ENCODE measurements at regions not wholly inside any gene's neighbourhood (a gene's known extent, or its start where the extent isn't known, plus 50 kb on each side); places are given as distances from the start of the nearest gene placed in this dataset.

DNA sequence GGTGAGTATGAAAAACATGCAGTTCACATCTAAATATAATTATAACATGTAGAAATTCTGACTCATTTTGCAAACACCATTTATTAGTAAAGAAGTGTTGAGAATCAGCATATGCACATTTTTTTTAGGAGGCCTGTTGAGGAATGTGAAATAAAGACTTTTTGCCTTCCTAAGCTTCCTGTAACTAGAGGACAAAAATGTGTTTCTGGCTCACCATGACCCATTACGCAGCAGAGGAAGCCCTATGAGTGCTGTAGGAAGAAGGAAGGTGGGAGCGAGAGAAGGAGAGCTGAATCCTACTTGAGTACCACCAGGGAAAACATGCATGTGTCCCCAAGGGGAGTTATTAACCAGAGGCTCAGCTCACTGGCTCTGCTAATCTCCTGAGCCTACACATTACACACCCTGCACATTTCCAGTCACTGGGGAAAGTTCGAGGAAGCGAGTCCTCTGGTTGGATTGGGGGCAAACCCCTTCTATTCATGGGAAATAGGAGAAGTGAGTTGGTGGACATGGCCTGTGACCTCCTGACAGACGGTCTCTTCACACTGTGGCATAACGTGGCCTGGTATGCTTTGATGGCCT lies 540.5 kb upstream of the JAG1 start:
- H3K9me3 ChIP-seq (ENCODE audit: low read length), result no peaks in the 10 kb centered on the region
- H3K4me3 ChIP-seq (ENCODE audit: low read depth in 1 of 2, low read length in 2 of 2), result no peak overlapping the region
- H3K9ac ChIP-seq (ENCODE audit: low read length), result no peak overlapping the region
- H3K4me1 ChIP-seq (ENCODE audit: insufficient read depth, low read length), result no peaks in the 10 kb centered on the region
- H3K27ac ChIP-seq (ENCODE audit: low read depth, low read length), result no peak overlapping the region
- H3K36me3 ChIP-seq (ENCODE audit: insufficient read depth, low read length), result no peaks in the 10 kb centered on the region
- no peaks in the 10 kb centered on the region for H3K27me3 ChIP-seq (ENCODE audit: control insufficient read depth in 1 of 2, insufficient read depth in 2 of 2, low read length in 2 of 2)

DNA sequence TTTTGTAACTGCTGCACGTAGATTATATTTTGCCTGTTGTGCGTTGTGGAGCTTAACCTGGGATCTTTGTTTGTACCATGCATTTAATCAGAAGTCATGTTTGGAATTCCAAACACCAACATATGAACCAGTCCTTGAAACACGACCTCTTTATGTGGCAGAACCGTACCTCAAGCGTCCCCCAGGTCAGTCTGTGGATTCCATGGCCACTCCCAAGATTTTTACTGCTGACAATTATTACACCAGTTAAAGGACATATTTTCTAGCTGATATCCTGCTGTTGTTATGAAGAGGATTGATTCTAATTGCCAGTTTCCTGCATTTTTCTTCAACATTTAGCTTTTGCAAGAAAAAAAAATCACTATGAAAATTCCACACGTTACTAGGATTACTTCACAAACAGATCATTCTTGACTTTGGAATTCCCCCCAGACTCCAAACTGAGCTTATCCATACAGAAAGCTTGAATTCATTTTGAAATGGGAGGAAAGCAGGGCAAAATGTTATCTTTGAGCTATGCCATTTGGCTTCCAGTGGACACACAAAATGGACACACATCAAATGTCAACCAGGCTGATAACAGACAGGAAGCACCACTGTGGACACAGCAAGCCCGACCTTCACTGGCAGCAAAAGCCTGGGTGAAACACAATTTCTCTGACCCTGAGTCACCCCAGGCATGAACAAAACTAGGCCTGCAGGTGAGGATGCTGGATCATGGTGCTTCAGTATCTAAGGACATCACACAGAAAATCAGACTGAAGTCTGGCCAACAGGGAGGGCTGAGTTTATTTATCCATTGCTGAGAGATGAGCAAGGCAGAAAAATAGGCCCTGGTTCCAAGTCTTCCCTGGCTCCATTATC lies 542.9 kb upstream of the JAG1 start:
- no peaks in the 10 kb centered on the region for H3K36me3 ChIP-seq (ENCODE audit: insufficient read depth, low read length)
- H3K9ac ChIP-seq (ENCODE audit: low read length), result no peak overlapping the region
- no peaks in the 10 kb centered on the region for H3K4me1 ChIP-seq (ENCODE audit: insufficient read depth, low read length)
- H3K4me3 ChIP-seq (ENCODE audit: low read depth in 1 of 2, low read length in 2 of 2), result no peak overlapping the region
- H3K9me3 ChIP-seq (ENCODE audit: low read length), result no peaks in the 10 kb centered on the region
- H3K27ac ChIP-seq (ENCODE audit: low read depth, low read length), result no peak overlapping the region
- no peaks in the 10 kb centered on the region for H3K27me3 ChIP-seq (ENCODE audit: control insufficient read depth in 1 of 2, insufficient read depth in 2 of 2, low read length in 2 of 2)

GRCh38 chr20:11217326-11218172 lies 543.8 kb upstream of the JAG1 start:
- H3K36me3 ChIP-seq (ENCODE audit: insufficient read depth, low read length), result no peaks in the 10 kb centered on the region
- no peaks in the 10 kb centered on the region for H3K27me3 ChIP-seq (ENCODE audit: control insufficient read depth in 1 of 2, insufficient read depth in 2 of 2, low read length in 2 of 2)
- no peak overlapping the region for H3K9ac ChIP-seq (ENCODE audit: low read length)
- H3K4me1 ChIP-seq (ENCODE audit: insufficient read depth, low read length), result no peaks in the 10 kb centered on the region
- no peak overlapping the region for H3K4me3 ChIP-seq (ENCODE audit: low read depth in 1 of 2, low read length in 2 of 2)
- H3K27ac ChIP-seq (ENCODE audit: low read depth, low read length), result no peak overlapping the region
- H3K9me3 ChIP-seq (ENCODE audit: low read length), result no peaks in the 10 kb centered on the region

GRCh38 chr20:11218173-11218680 lies 544.4 kb upstream of the JAG1 start:
- Histone ChIP-seq H3K4me3 (ENCODE audit: low read depth in 1 of 2, low read length in 2 of 2) (no peak overlapping the region), H3K9me3 (ENCODE audit: low read length) (no peaks in the 10 kb centered on the region), H3K9ac (ENCODE audit: low read length) (no peak overlapping the region), H3K27ac (ENCODE audit: low read depth, low read length) (no peak overlapping the region), H3K4me1 (ENCODE audit: insufficient read depth, low read length) (no peaks in the 10 kb centered on the region), H3K27me3 (ENCODE audit: control insufficient read depth in 1 of 2, insufficient read depth in 2 of 2, low read length in 2 of 2) (no peaks in the 10 kb centered on the region), H3K36me3 (ENCODE audit: insufficient read depth, low read length) (no peaks in the 10 kb centered on the region)

GRCh38 chr20:11219192-11219591 lies 545.4 kb upstream of the JAG1 start:
- H3K27ac ChIP-seq (ENCODE audit: low read depth, low read length), result no peak overlapping the region
- no peak overlapping the region for H3K4me3 ChIP-seq (ENCODE audit: low read depth in 1 of 2, low read length in 2 of 2)
- H3K36me3 ChIP-seq (ENCODE audit: insufficient read depth, low read length), result no peaks in the 10 kb centered on the region
- H3K9me3 ChIP-seq (ENCODE audit: low read length), result no peaks in the 10 kb centered on the region
- H3K9ac ChIP-seq (ENCODE audit: low read length), result no peak overlapping the region
- H3K27me3 ChIP-seq (ENCODE audit: control insufficient read depth in 1 of 2, insufficient read depth in 2 of 2, low read length in 2 of 2), result no peaks in the 10 kb centered on the region
- H3K4me1 ChIP-seq (ENCODE audit: insufficient read depth, low read length), result no peaks in the 10 kb centered on the region

DNA sequence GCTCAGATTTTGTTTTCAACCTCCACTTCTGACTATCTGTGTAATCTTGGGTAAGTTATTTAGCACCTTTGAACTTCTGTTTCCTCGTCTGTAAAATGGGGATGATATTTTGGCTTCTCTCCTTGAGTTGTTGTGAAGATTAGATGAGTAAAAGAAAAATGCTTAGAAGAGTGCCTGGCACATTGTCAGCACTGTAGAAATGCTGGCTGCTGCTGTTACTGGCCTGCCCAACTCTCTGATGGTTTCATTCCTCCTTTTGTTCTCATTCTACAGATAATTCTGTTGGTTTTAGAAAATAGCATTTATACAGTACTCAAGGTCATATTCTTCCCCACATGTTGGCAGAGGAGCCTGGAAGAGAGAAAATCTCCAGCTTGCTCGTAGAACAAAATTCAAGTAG lies 547.2 kb upstream of the JAG1 start:
- Histone ChIP-seq H3K27me3 (ENCODE audit: control insufficient read depth in 1 of 2, insufficient read depth in 2 of 2, low read length in 2 of 2) (no peaks in the 10 kb centered on the region), H3K9ac (ENCODE audit: low read length) (no peak overlapping the region), H3K27ac (ENCODE audit: low read depth, low read length) (no peak overlapping the region), H3K9me3 (ENCODE audit: low read length) (no peaks in the 10 kb centered on the region), H3K4me3 (ENCODE audit: low read depth in 1 of 2, low read length in 2 of 2) (no peak overlapping the region), H3K4me1 (ENCODE audit: insufficient read depth, low read length) (no peaks in the 10 kb centered on the region), H3K36me3 (ENCODE audit: insufficient read depth, low read length) (no peaks in the 10 kb centered on the region)

DNA sequence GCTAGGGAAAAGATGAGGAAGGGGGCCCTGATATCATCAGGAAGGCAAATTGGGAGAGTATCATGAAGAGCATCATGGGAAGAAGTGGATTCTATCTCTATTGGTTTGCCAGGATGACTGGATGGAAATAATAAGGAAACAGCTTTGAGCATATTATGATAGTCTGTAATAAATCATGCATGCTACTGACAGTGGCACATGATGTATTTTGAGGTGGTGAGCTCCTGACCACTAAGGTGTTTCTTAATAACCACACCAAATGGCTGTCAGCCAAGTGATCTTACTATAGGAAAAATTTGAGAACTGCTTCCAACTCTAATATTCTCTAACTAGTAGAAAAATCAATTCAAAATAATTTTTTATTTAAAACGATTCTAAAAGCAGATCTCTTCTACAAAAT lies 548.4 kb upstream of the JAG1 start:
- Histone ChIP-seq H3K36me3 (ENCODE audit: insufficient read depth, low read length) (no peaks in the 10 kb centered on the region), H3K27ac (ENCODE audit: low read depth, low read length) (no peak overlapping the region), H3K4me3 (ENCODE audit: low read depth in 1 of 2, low read length in 2 of 2) (no peak overlapping the region), H3K27me3 (ENCODE audit: control insufficient read depth in 1 of 2, insufficient read depth in 2 of 2, low read length in 2 of 2) (no peaks in the 10 kb centered on the region), H3K9ac (ENCODE audit: low read length) (no peak overlapping the region), H3K9me3 (ENCODE audit: low read length) (no peaks in the 10 kb centered on the region), H3K4me1 (ENCODE audit: insufficient read depth, low read length) (no peaks in the 10 kb centered on the region)

DNA sequence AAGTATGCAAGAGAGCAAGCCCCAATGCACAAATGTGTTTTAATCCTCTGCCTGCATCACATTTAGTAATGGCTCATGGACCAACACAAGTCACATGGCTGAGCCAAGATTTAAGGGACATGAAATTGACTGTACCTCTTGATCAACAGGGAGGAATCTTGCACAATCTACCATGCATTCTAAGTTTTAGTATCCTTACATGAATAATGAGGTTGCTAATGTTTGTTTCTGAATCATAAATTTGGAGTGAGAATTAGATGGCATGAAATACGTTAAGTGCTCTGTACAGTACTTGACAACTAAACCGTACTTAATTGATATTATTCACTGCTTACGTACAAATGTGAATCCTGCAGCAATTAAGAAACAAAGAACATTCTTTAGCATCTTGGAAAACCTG lies 553.8 kb upstream of the JAG1 start:
- Histone ChIP-seq H3K9ac (ENCODE audit: low read length) (no peak overlapping the region), H3K4me3 (ENCODE audit: low read depth in 1 of 2, low read length in 2 of 2) (no peak overlapping the region), H3K9me3 (ENCODE audit: low read length) (no peaks in the 10 kb centered on the region), H3K27me3 (ENCODE audit: control insufficient read depth in 1 of 2, insufficient read depth in 2 of 2, low read length in 2 of 2) (no peaks in the 10 kb centered on the region), H3K4me1 (ENCODE audit: insufficient read depth, low read length) (no peaks in the 10 kb centered on the region), H3K27ac (ENCODE audit: low read depth, low read length) (no peak overlapping the region), H3K36me3 (ENCODE audit: insufficient read depth, low read length) (no peaks in the 10 kb centered on the region)

GRCh38 chr20:11229772-11230171 lies 556.0 kb upstream of the JAG1 start:
- no peaks in the 10 kb centered on the region for H3K36me3 ChIP-seq (ENCODE audit: insufficient read depth, low read length)
- H3K27me3 ChIP-seq (ENCODE audit: control insufficient read depth in 1 of 2, insufficient read depth in 2 of 2, low read length in 2 of 2), result no peaks in the 10 kb centered on the region
- H3K9me3 ChIP-seq (ENCODE audit: low read length), result no peaks in the 10 kb centered on the region
- H3K9ac ChIP-seq (ENCODE audit: low read length), result no peak overlapping the region
- H3K4me3 ChIP-seq (ENCODE audit: low read depth in 1 of 2, low read length in 2 of 2), result no peak overlapping the region
- no peaks in the 10 kb centered on the region for H3K4me1 ChIP-seq (ENCODE audit: insufficient read depth, low read length)
- no peak overlapping the region for H3K27ac ChIP-seq (ENCODE audit: low read depth, low read length)

- Histone ChIP-seq H3K4me3 (ENCODE audit: low read depth in 1 of 2, low read length in 2 of 2) (no peak overlapping the region), H3K27ac (ENCODE audit: low read depth, low read length) (no peak overlapping the region), H3K9ac (ENCODE audit: low read length) (no peak overlapping the region), H3K36me3 (ENCODE audit: insufficient read depth, low read length) (no peaks in the 10 kb centered on the region), H3K9me3 (ENCODE audit: low read length) (no peaks in the 10 kb centered on the region), H3K27me3 (ENCODE audit: control insufficient read depth in 1 of 2, insufficient read depth in 2 of 2, low read length in 2 of 2) (no peaks in the 10 kb centered on the region), H3K4me1 (ENCODE audit: insufficient read depth, low read length) (no peaks in the 10 kb centered on the region)
These were observed 557.2 kb upstream of the JAG1 start for GRCh38 chr20:11230999-11231398.
